ENCODE measurements at regions not wholly inside any gene's neighbourhood (a gene's known extent, or its start where the extent isn't known, plus 50 kb on each side); places are given as distances from the start of the nearest gene placed in this dataset.

DNA sequence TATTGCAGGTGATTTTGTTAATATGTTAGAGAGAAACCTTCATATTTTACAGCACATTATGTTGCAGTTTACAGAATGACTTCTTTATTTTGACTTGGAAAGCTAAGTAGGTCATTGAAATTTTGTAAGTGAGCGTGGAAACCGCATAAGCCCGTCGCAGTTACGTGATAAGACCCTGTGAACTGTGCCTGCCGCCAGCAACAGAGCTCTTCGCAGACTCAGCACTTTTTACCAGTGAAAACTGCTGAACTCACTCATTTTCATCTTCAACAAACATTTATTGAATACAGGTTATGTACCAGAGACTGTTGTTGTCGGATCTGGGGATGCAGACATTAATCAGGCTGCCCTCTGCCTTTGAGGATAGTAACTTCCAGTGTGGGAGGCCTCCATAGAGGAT, 355.7 kb downstream of the HS3ST1 start:
- H2AFZ ChIP-seq (ENCODE audit: low read length): no peak overlapping the region
- H4K20me1 ChIP-seq (ENCODE audit: insufficient read depth, low read length): no peaks in the 10 kb centered on the region
- DNase-seq (ENCODE audit: low spot score): no peak
- intact Hi-C loops (cut with micrococcal nuclease; ENCODE audit: unreplicated experiment): no loop called here
- no peaks in the 10 kb centered on the region for H3K36me3 ChIP-seq (ENCODE audit: insufficient read depth, low read length)
- no TSS peak for BruUV-seq (replicated peaks)
- ChIA-PET CTCF (ENCODE audit: unreplicated experiment) (no interaction called here), POLR2A (no interaction called here)
- TF ChIP-seq EZH2phosphoT487 (IDR thresholded peaks at IDR 0.05; ENCODE audit: borderline replicate concordance, low read depth, low read length): no peak
- TF ChIP-seq, protein P1, sequence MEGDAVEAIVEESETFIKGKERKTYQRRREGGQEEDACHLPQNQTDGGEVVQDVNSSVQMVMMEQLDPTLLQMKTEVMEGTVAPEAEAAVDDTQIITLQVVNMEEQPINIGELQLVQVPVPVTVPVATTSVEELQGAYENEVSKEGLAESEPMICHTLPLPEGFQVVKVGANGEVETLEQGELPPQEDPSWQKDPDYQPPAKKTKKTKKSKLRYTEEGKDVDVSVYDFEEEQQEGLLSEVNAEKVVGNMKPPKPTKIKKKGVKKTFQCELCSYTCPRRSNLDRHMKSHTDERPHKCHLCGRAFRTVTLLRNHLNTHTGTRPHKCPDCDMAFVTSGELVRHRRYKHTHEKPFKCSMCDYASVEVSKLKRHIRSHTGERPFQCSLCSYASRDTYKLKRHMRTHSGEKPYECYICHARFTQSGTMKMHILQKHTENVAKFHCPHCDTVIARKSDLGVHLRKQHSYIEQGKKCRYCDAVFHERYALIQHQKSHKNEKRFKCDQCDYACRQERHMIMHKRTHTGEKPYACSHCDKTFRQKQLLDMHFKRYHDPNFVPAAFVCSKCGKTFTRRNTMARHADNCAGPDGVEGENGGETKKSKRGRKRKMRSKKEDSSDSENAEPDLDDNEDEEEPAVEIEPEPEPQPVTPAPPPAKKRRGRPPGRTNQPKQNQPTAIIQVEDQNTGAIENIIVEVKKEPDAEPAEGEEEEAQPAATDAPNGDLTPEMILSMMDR (conservative IDR thresholded peaks at IDR 0.05; ENCODE audit: low read length): no peak
- H3K27ac ChIP-seq (ENCODE audit: low read depth, low read length, poor library complexity, severe bottlenecking): no peak overlapping the region
- no peaks in the 10 kb centered on the region for H3K9me2 ChIP-seq (ENCODE audit: insufficient read depth, low read length)
- no peak overlapping the region for H3K4me2 ChIP-seq (ENCODE audit: low read length)
- H3K4me3 ChIP-seq (ENCODE audit: low read depth, low read length, poor library complexity, severe bottlenecking): no peak overlapping the region
- H3K79me2 ChIP-seq (ENCODE audit: insufficient read depth, low read depth, low read length): no peaks in the 10 kb centered on the region
- no peaks in the 10 kb centered on the region for H3K4me1 ChIP-seq (ENCODE audit: insufficient read depth, low read length, poor library complexity, severe bottlenecking)
- no peaks in the 10 kb centered on the region for H3K9me3 ChIP-seq (ENCODE audit: low read length)

DNA sequence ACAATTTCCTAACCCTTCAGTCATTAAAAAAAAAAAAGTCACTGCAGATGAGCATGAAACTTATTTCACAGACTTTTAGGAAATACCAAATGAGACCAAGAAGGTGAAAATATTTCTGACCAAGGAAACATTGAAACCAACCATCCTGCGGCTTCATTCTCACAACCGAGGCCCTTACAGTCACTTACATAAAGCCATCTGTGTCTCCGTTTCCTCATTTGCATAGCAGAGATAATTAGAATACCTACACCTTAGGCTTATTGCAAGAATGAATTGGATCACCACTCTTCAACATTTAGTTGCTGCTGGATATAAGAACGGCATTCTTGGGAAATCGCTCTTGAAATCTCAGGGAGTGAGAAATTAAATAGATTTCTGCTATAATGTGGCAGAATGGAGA, 356.2 kb downstream of the HS3ST1 start:
- no peaks in the 10 kb centered on the region for H3K4me1 ChIP-seq (ENCODE audit: insufficient read depth, low read length, poor library complexity, severe bottlenecking)
- no peaks in the 10 kb centered on the region for H3K79me2 ChIP-seq (ENCODE audit: insufficient read depth, low read depth, low read length)
- ChIA-PET CTCF (ENCODE audit: unreplicated experiment) (no interaction called here), POLR2A (interaction anchor here (0.9 kb wide), 1 partner anchor 22 kb away, joined by 4 read pairs; no protein-coding TSS in a partner anchor)
- H2AFZ ChIP-seq (ENCODE audit: low read length): no peak overlapping the region
- no peaks in the 10 kb centered on the region for H3K36me3 ChIP-seq (ENCODE audit: insufficient read depth, low read length)
- no peaks in the 10 kb centered on the region for H3K9me3 ChIP-seq (ENCODE audit: low read length)
- intact Hi-C loops (cut with micrococcal nuclease; ENCODE audit: unreplicated experiment): no loop called here
- no peak overlapping the region for H3K4me3 ChIP-seq (ENCODE audit: low read depth, low read length, poor library complexity, severe bottlenecking)
- no peak overlapping the region for H3K4me2 ChIP-seq (ENCODE audit: low read length)
- H3K9me2 ChIP-seq (ENCODE audit: insufficient read depth, low read length): no peaks in the 10 kb centered on the region
- no peak for DNase-seq (ENCODE audit: low spot score)
- H3K27ac ChIP-seq (ENCODE audit: low read depth, low read length, poor library complexity, severe bottlenecking): no peak overlapping the region
- no peak for TF ChIP-seq EZH2phosphoT487 (IDR thresholded peaks at IDR 0.05; ENCODE audit: borderline replicate concordance, low read depth, low read length)
- TF ChIP-seq, protein P1 (conservative IDR thresholded peaks at IDR 0.05; ENCODE audit: low read length): no peak
- no TSS peak for BruUV-seq (replicated peaks)
- no peaks in the 10 kb centered on the region for H4K20me1 ChIP-seq (ENCODE audit: insufficient read depth, low read length)

DNA sequence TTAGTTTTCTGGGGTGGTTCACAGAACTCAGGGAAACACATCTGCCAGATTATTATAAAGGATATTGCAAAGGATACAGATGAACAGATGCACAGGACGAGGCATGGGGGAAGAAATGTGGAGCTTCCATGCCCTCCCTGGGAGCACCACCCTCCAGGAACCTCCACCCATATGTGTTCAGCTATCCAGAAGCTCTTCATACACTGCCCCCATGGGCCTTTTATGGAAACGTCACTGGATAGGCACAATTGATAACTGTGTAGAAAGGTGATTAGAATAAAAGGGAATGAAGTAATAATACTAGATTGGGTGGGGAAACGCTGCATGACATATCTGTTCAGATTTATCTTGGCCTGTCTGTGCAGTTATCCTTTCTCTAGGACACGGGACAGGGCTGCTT, 357.9 kb downstream of the HS3ST1 start:
- BruUV-seq (replicated peaks): no TSS peak
- H3K9me3 ChIP-seq (ENCODE audit: low read length): no peaks in the 10 kb centered on the region
- no peaks in the 10 kb centered on the region for H3K4me1 ChIP-seq (ENCODE audit: insufficient read depth, low read length, poor library complexity, severe bottlenecking)
- H3K79me2 ChIP-seq (ENCODE audit: insufficient read depth, low read depth, low read length): no peaks in the 10 kb centered on the region
- no peak for DNase-seq (ENCODE audit: low spot score)
- CTCF ChIA-PET (ENCODE audit: unreplicated experiment): no interaction called here
- H3K9me2 ChIP-seq (ENCODE audit: insufficient read depth, low read length): no peaks in the 10 kb centered on the region
- no peaks in the 10 kb centered on the region for H3K36me3 ChIP-seq (ENCODE audit: insufficient read depth, low read length)
- POLR2A ChIA-PET: interaction anchor here (0.6 to 0.8 kb wide), 2 partner anchors 37 to 182 kb away, joined by 3 to 4 read pairs; no protein-coding TSS in a partner anchor
- intact Hi-C loops (cut with micrococcal nuclease; ENCODE audit: unreplicated experiment): no loop called here
- no peak overlapping the region for H3K4me3 ChIP-seq (ENCODE audit: low read depth, low read length, poor library complexity, severe bottlenecking)
- no peak overlapping the region for H3K4me2 ChIP-seq (ENCODE audit: low read length)
- H2AFZ ChIP-seq (ENCODE audit: low read length): no peak overlapping the region
- TF ChIP-seq, protein P1 (conservative IDR thresholded peaks at IDR 0.05; ENCODE audit: low read length): no peak
- TF ChIP-seq EZH2phosphoT487 (IDR thresholded peaks at IDR 0.05; ENCODE audit: borderline replicate concordance, low read depth, low read length): no peak
- H3K27ac ChIP-seq (ENCODE audit: low read depth, low read length, poor library complexity, severe bottlenecking): no peak overlapping the region
- no peaks in the 10 kb centered on the region for H4K20me1 ChIP-seq (ENCODE audit: insufficient read depth, low read length)
